Prostate gland (tissue), 1 donor: ENCODE measurements at regions not wholly inside any gene's neighbourhood (a gene's known extent, or its start where the extent isn't known, plus 50 kb on each side); places are given as distances from the start of the nearest gene placed in this dataset.

Source experiments
- POLR2A ChIP-seq: fragments of 450-650 bp; IDR thresholded peaks from one replicate; pipeline ENCODE4 v1.6.1; 2016; ENCODE audit warnings: antibody characterized with exemption, mild to moderate bottlenecking
- POLR2AphosphoS5 ChIP-seq: sonication (generic); formaldehyde crosslinking; IDR thresholded peaks from one replicate; pipeline ENCODE4 v1.6.1; 2017; ENCODE audit warnings: antibody characterized with exemption

DNA sequence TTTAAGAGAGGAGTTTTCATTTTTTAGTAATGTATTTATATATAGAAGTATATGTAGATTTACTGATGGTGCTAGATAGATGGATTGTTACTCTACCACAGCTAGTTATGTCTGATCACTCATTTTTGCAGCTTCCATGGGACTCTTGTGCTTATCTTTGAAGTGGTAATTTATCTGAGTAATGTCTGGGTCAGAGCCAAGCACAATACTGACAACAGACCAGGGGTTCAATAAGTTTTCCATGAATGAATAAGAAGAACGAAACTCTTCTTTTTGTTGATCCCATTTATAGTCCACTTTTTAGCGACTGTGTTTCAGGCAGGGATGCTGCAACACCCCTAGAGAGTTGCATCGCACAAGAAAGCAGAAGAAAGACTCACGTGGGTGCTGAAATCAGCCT is 935.2 kb downstream of the PLA2G4A start:
- TF ChIP-seq POLR2A (no peak), POLR2AphosphoS5 (no peak)
